ENCODE measurements at regions not wholly inside any gene's neighbourhood (a gene's known extent, or its start where the extent isn't known, plus 50 kb on each side); places are given as distances from the start of the nearest gene placed in this dataset.
"Not testable (repeated sequence)": the region's sequence is repeated elsewhere in the genome, so short reads cannot be mapped to it uniquely, and the experiment has no call there.

DNA sequence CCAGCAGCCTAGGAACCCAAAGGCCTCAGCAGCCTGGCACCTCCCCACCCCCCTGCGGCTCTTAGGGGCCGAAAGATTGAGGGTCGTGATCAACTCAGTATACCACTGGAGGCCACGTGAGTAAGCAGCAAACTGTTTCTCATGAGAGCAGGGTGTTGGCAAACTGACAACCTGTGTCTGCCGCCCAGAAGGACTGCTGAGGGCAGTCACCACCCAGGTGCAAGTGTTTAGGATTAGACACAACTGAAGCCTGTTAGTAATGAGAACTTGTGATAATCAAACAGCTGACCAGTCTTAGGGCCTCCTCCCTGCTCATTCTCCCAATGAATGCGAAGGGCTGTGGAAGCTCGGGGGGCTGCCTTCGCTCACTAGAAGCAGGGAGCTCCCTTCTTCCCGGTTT, 128.8 kb downstream of the ARRDC4 start:
- not testable (repeated sequence) for DNase-seq

GRCh38 chr15:98097986-98098385, 137.5 kb downstream of the ARRDC4 start:
- not testable (repeated sequence) for DNase-seq

- not testable (repeated sequence) for DNase-seq
Observed at GRCh38 chr15:98100606-98101005, 140.1 kb downstream of the ARRDC4 start.

DNA sequence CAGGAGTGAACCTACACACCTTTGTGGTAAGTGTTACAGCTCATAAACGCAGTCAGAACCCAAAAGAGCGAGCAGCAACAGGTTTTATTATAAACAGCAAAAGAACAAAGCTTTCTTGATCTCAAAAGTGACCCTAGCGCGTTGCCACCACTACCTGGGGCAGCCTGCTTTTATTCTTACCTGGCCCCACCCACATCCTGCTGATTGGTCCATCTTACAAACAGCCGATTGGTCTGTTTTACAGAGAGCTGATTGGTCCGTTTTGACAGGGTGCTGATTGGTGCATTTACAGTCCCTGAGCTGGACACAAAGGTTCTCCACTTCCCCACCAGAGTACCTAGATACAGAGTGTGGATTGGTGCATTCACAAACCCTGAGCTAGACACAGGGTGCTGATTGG, 143.1 kb downstream of the ARRDC4 start:
- no peak for DNase-seq

GRCh38 chr15:98104386-98105151, 144.1 kb downstream of the ARRDC4 start:
- DNase-seq, result not testable (repeated sequence)

DNA sequence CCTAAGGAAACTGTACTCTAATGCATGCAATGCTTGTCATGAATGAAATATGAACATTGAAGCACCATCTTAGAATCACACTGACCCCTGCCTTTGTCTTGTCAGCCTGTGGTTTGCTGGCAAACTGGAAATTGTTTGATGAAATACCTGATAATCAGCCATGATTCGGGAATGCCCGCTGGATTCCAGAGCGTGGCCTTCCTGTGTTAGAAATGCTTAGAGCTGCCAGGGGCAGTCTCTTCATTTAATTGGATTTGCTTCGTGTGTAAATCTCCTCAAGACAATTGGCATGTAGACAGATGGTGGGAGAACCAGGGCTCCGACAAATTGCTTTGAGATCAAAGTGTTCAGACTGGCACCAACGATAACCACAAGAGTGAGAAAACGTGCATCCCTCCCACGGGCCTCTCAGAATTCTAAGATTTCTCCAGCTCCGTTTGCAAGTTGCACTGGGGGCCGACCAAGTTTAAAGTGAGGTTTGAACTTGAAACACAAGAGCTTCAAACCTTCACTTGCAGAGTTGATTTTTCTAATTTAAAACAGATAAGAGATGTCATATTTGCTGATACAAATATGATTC, 146.2 kb downstream of the ARRDC4 start:
- DNase-seq, result not testable (repeated sequence)

DNA sequence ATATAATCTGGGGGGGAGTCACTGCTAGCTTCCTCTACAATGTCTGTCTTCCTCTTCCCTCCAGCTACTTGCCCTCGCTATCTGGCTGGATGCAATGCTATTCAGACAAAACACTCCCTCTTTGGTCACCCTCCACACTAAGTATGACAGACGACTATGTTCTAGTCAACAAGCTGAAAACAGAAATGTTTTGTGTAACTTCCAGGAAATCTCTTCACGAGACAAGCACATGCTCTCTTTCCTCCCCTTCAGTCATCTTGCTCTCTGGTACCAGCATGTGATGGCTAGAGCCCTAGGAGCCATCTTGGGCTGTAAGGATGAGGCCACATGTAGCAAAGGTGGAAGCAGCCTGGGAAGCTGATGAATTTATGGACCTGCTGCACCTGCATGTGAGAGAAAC, 151.3 kb downstream of the ARRDC4 start:
- DNase-seq, result no peak

- no peak for DNase-seq
Observed at GRCh38 chr15:98113327-98113726, 152.8 kb downstream of the ARRDC4 start.

DNA sequence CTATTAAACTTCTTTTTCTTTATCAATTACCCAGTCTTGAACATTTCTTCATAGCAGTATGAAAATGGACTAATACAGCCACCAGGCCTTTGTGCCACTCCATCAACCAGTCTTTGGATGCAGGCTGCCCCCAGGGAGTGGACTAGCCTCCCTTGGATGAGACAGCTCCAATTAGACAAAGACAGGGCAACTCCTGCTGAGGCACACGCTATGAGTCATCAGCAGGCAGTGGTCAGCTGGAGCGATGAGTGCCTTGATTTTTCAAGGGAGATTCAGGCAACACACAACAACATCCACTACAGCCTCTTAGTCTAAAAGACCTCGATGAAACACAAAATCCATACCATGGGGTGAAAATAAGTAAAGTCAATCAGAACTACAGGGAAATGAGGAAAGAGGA, 160.1 kb downstream of the ARRDC4 start:
- no peak for DNase-seq

- DNase-seq, result no peak
Observed at GRCh38 chr15:98121536-98121935, 161.0 kb downstream of the ARRDC4 start.

DNA sequence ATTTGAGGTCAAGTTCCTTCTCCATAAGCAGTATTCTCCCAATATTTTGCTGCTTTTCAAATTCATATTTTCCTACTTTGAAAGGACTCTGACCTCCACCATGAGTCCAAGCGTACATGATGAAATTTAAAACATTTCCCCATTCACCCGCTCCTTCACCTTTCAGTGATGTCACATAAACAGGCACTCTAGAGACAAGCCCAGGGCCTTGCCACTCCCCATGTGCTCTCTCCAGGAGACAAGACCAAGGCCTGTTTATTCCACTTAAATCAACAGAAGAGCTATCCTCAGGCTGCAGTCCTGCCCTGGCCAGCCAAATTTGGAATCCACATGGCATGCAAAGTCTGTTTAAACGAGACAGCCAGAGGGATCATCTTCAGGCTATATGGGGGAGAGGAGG, 161.5 kb downstream of the ARRDC4 start:
- DNase-seq, result no peak

GRCh38 chr15:98123297-98123696, 162.8 kb downstream of the ARRDC4 start:
- no peak for DNase-seq

- DNase-seq, result no peak
Observed at GRCh38 chr15:98123834-98124233, 163.3 kb downstream of the ARRDC4 start.

- no peak for DNase-seq
Observed at GRCh38 chr15:98124581-98124980, 164.1 kb downstream of the ARRDC4 start.

- DNase-seq, result no peak
Observed at GRCh38 chr15:98126326-98127085, 166.0 kb downstream of the ARRDC4 start.

- DNase-seq, result no peak
Observed at GRCh38 chr15:98127586-98127985, 167.1 kb downstream of the ARRDC4 start.

GRCh38 chr15:98131924-98132323, 171.4 kb downstream of the ARRDC4 start:
- no peak for DNase-seq

- no peak for DNase-seq
Observed at GRCh38 chr15:98134905-98135304, 174.4 kb downstream of the ARRDC4 start.

DNA sequence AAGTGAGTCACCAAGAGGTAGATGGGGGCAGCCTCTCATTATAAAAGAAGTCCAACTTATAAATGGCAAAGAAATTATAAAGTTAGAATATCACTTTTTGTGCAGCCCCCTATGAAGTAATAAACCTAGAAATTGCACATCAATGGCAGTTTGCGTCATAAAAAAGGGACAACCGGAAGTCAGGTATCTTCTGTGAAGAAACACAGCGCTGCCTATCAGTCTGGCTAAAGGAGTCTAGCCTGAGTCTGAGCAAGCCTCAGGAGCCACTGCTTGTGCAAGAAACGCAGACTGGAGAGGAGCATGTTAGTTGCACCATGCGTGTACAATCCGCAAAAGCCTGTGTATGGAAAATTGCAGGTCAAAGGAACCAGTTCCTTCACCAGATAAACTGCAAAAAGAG, 178.4 kb downstream of the ARRDC4 start:
- no peak for DNase-seq

DNA sequence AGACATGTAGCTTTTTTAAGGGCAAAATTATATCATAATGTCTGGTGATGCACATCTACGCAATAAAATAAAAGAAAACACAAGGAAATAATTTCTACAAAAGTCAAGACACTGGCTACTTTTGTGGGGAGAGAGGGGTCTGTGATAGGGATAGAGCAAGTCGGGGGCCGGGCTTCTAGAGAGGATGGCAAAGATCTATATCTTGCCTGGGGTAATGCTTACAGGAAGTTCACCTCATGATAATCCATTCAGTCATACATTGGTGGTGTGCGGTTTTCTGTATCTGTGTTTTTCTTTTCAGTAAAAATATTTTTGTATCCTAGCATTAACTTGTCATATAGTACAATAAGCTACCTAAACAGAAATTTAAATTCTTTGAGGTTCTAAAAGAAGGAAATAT, 178.8 kb downstream of the ARRDC4 start:
- no peak for DNase-seq

- DNase-seq, result no peak
Observed at GRCh38 chr15:98142572-98142971, 182.1 kb downstream of the ARRDC4 start.

DNA sequence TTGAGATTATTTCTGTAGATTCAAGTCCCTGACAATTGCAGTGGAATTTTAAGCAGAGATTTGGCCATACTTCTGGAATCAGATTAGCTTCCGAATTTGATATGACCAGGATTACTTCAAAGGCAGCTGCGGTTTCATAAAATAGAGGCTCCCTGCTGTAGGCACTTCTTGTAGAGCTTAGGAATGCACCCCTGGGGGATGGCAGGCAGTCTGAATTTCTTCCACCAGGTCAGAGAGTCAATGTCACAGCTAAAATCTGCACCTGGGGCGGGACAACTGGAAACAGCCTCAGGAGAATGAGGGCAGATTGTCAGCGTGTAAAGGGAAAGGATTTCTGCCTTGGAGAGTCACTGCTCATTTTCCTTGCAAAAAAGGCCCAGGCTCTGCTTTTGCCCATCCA, 182.6 kb downstream of the ARRDC4 start:
- no peak for DNase-seq

GRCh38 chr15:98144388-98144787, 183.9 kb downstream of the ARRDC4 start:
- no peak for DNase-seq
